Cardiac muscle cell (in vitro differentiated cells and primary cell): ENCODE measurements at regions not wholly inside any gene's neighbourhood (a gene's known extent, or its start where the extent isn't known, plus 50 kb on each side); places are given as distances from the start of the nearest gene placed in this dataset.

Experiments
- DNase-seq, 2 donors: peaks; one replicate each; pipeline versions ENCODE4 v3.0.0 to v3.0.0-alpha.2; 2010 to 2017; ENCODE audit warnings: low read depth in 1 of 2, low spot score in 1 of 2
- H3K27ac ChIP-seq: fragments of 200-600 bp; sonication (generic); 2 replicates; pipeline ENCODE4 v1.5.1; 2016
- H3K27me3 ChIP-seq: fragments of 200-600 bp; sonication (generic); 2 replicates; pipeline ENCODE4 v1.6.0; 2016; ENCODE audit warnings: control low read depth
- H3K36me3 ChIP-seq: fragments of 200-600 bp; sonication (generic); 2 replicates; pipeline ENCODE4 v1.5.1; 2016; ENCODE audit warnings: control low read depth
- H3K4me1 ChIP-seq: fragments of 200-600 bp; sonication (generic); 2 replicates; pipeline ENCODE4 v1.8.1; 2017; ENCODE audit warnings: low read depth, mild to moderate bottlenecking, mixed run types
- H3K4me3 ChIP-seq: fragments of 200-600 bp; sonication (generic); 2 replicates; pipeline ENCODE4 v1.5.1; 2016; ENCODE audit warnings: mild to moderate bottlenecking
- H3K9me3 ChIP-seq: fragments of 200-600 bp; sonication (generic); 2 replicates; pipeline ENCODE4 v1.5.1; 2017; ENCODE audit warnings: low read depth, mild to moderate bottlenecking, control low read depth
- TF ChIP-seq, protein P1 (sequence below): IDR thresholded peaks from 2 replicates; pipeline ENCODE4 v1.5.1; 2012; ENCODE audit warnings: low read depth, mild to moderate bottlenecking, low read length

DNA sequence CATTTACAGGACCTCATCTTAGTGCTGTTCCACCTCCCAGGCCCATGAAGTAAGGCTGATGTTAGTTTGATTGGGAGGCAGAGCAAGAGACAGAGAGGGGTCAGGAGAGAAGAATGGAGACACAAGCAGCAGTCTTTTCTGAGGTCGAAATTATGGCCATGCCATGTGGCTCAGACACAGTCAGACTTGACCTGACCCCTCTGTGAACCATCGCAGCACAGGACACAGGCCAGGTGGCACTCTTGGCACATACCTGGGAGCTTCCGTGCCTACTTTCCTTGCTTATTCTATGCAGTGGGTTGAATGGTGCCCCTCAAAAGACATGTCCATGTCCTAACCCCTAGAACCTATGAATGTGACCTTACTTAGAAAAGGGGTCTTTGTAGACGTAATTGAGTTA, 254.9 kb downstream of the MAFB start:
- H3K27ac ChIP-seq: no peak overlapping the region
- H3K4me1 ChIP-seq: no peaks in the 10 kb centered on the region
- TF ChIP-seq, protein P1, sequence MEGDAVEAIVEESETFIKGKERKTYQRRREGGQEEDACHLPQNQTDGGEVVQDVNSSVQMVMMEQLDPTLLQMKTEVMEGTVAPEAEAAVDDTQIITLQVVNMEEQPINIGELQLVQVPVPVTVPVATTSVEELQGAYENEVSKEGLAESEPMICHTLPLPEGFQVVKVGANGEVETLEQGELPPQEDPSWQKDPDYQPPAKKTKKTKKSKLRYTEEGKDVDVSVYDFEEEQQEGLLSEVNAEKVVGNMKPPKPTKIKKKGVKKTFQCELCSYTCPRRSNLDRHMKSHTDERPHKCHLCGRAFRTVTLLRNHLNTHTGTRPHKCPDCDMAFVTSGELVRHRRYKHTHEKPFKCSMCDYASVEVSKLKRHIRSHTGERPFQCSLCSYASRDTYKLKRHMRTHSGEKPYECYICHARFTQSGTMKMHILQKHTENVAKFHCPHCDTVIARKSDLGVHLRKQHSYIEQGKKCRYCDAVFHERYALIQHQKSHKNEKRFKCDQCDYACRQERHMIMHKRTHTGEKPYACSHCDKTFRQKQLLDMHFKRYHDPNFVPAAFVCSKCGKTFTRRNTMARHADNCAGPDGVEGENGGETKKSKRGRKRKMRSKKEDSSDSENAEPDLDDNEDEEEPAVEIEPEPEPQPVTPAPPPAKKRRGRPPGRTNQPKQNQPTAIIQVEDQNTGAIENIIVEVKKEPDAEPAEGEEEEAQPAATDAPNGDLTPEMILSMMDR: no peak
- no peaks in the 10 kb centered on the region for H3K36me3 ChIP-seq
- no peak for DNase-seq
- H3K4me3 ChIP-seq: no peak overlapping the region
- H3K27me3 ChIP-seq: no peaks in the 10 kb centered on the region
- no peaks in the 10 kb centered on the region for H3K9me3 ChIP-seq

DNA sequence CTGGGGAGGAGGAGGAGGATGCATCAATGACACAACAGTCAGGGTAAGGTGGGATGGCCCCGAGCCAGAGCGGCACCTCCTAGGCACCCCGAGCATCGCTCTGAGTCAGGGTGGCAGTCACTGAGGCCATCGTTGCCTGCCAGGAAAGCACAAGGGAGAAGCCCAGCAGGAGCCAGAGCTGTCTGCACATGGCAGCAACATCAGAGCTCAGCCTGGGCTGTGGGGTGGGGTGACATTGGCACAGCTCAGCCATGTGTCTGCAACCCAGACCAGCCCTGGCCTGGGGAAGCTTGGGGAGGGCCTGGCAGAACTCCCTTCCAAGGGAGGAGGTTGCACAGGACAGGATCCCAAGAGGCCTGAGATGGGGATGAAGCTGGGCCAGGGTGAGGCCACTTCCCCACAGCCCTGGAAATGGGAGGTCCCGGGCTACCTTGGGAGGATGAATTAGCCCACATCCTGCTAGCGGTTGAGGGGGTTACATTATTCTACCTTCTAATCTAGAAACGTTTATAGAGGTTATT, 255.6 kb downstream of the MAFB start:
- TF ChIP-seq, protein P1: no peak
- no peaks in the 10 kb centered on the region for H3K36me3 ChIP-seq
- H3K4me3 ChIP-seq: no peak overlapping the region
- no peaks in the 10 kb centered on the region for H3K4me1 ChIP-seq
- H3K9me3 ChIP-seq: no peaks in the 10 kb centered on the region
- H3K27ac ChIP-seq: no peak overlapping the region
- no peak for DNase-seq
- H3K27me3 ChIP-seq: no peaks in the 10 kb centered on the region

DNA sequence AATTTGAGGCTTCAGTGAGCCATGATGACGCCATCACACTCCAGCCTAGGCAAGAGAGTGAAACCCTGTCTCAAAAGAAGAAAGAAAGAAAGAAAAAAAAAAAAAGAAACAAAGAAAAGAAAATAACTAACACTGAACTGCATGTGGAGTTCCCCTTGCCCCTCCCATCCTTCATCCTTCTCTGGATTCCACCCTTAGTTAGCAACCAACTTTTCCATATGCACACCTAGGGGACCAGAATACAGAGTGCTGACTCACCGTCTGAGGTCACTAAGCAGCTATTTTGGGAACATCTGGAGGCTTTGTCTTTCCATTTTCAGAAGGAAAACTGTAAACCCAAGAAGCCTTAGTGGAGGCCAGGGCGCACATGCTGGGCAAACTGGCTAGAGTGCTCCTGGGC, 257.4 kb downstream of the MAFB start:
- Histone ChIP-seq H3K27ac (no peak overlapping the region), H3K4me3 (no peak overlapping the region), H3K36me3 (no peaks in the 10 kb centered on the region), H3K27me3 (no peaks in the 10 kb centered on the region), H3K4me1 (no peaks in the 10 kb centered on the region), H3K9me3 (no peaks in the 10 kb centered on the region)
- TF ChIP-seq, protein P1: no peak
- no peak for DNase-seq

DNA sequence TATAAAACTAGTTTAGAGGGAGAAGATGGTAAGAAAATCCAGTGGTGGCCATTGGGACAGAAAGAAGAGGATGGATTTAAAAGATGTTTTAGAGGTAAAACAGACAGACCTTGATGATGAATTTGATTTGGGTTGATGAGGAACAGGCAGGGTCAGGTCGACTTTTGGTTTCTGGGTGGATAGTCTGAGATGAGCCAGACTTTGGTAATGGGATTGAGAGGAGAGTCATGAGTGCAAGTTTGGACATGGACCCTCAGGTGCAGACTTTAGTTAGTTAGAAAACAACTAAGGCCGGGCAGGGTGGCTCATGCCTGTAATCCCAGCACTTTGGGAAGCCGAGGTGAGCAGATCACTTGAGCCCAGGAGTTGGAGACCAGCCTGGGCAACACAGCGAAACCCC, 257.9 kb downstream of the MAFB start:
- no peaks in the 10 kb centered on the region for H3K36me3 ChIP-seq
- TF ChIP-seq, protein P1: no peak
- no peaks in the 10 kb centered on the region for H3K4me1 ChIP-seq
- H3K4me3 ChIP-seq: no peak overlapping the region
- no peak for DNase-seq
- no peaks in the 10 kb centered on the region for H3K9me3 ChIP-seq
- H3K27ac ChIP-seq: no peak overlapping the region
- H3K27me3 ChIP-seq: no peaks in the 10 kb centered on the region

DNA sequence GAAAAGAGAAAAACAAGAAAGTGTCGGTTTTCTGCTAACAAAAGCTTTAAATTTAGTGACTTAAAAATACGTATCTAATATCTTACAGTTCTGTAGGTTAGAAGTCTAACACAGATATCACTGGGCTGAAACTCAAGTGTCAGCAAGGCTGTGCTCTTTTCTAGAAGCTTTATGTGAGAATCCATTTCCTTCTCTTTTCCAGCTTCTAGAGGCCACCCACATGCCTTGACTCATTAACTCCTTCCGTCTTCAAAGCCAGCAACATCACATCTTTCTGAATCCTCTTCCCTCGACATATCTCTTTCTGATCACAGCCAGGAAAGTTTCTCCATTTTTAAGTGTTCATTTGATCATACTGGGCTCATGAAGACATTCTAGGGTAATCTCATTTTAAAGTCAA, 262.0 kb downstream of the MAFB start:
- TF ChIP-seq, protein P1: no peak
- H3K36me3 ChIP-seq: no peaks in the 10 kb centered on the region
- no peaks in the 10 kb centered on the region for H3K4me1 ChIP-seq
- no peaks in the 10 kb centered on the region for H3K9me3 ChIP-seq
- DNase-seq: no peak
- no peaks in the 10 kb centered on the region for H3K27me3 ChIP-seq
- no peak overlapping the region for H3K27ac ChIP-seq
- no peak overlapping the region for H3K4me3 ChIP-seq

DNA sequence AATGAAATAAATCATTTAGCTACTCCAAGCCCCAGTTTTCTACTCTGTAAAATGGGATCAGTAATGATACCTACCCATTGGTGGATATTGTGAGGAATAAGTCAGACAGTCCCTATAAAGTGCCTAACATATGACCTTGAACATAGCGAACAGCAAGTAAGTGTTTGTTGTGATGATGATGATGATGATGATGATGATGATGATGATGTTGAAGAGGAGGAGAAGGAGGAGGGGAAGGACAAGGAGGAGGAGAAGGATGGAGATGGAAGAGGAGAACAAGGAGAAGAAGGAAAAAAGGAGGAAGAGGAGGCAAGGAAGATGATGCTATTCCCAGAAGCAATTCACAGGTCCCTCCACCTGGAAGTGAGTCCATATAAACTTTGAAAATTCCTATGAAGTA, 264.3 kb downstream of the MAFB start:
- TF ChIP-seq, protein P1: no peak

More for the DNA sequence above, 264.3 kb downstream of the MAFB start:
- DNase-seq: no peak
- no peaks in the 10 kb centered on the region for H3K4me1 ChIP-seq
- no peaks in the 10 kb centered on the region for H3K36me3 ChIP-seq
- H3K27ac ChIP-seq: no peak overlapping the region
- H3K9me3 ChIP-seq: no peaks in the 10 kb centered on the region
- no peaks in the 10 kb centered on the region for H3K27me3 ChIP-seq
- no peak overlapping the region for H3K4me3 ChIP-seq
